DND-41 (cell line): ENCODE measurements at regions not wholly inside any gene's neighbourhood (a gene's known extent, or its start where the extent isn't known, plus 50 kb on each side); places are given as distances from the start of the nearest gene placed in this dataset.

ENCODE experiments used
- CTCF ChIP-seq: IDR thresholded peaks from 2 replicates; pipeline ENCODE4 v1.5.1; 2012; ENCODE audit warnings: borderline replicate concordance, low read length, moderate library complexity, mild to moderate bottlenecking; ENCODE audit not compliant: poor library complexity, severe bottlenecking; ENCODE audit errors: extremely low read depth
- EZH2 ChIP-seq: IDR thresholded peaks from 3 replicates; pipeline ENCODE4 v1.6.1; 2012; ENCODE audit warnings: borderline replicate concordance, low read depth, mild to moderate bottlenecking, moderate library complexity, low read length, inconsistent platforms; ENCODE audit not compliant: severe bottlenecking

- no peak for TF ChIP-seq CTCF
- TF ChIP-seq EZH2 = no peak
Measured at GRCh38 chr16:74165566-74166080, 131.0 kb upstream of the PSMD7 start.
